ENCODE measurements at regions not wholly inside any gene's neighbourhood (a gene's known extent, or its start where the extent isn't known, plus 50 kb on each side); places are given as distances from the start of the nearest gene placed in this dataset.

- H3K36me3 ChIP-seq (ENCODE audit: control insufficient read depth in 2 of 2, extremely low read depth in 1 of 2, insufficient read depth in 1 of 2, low read length in 1 of 2) = no peaks in the 10 kb centered on the region
- Mint-ChIP-seq H3K36me3 (no peaks in the 10 kb centered on the region), H3K4me1 (no peaks in the 10 kb centered on the region), H3K9me3 (no peaks in the 10 kb centered on the region), H3K27ac (no peak overlapping the region), H3K4me3 (no peak overlapping the region), H3K27me3 (peaks cover 0 to 2% of the 10 kb centered on the region in 2 donors)
- POLR2A ChIA-PET = no interaction called here
- no peak overlapping the region for H3K4me3 ChIP-seq (ENCODE audit: control insufficient read depth in 1 of 2, extremely low read depth in 1 of 2, low read length in 1 of 2)
- no CpG with 5 or more reads among the region's 3 CpGs for WGBS (ENCODE audit: insufficient coverage)
- DNase-seq = no peak
- no peaks in the 10 kb centered on the region for H3K9me3 ChIP-seq
- no peaks in the 10 kb centered on the region for H3K4me1 ChIP-seq (ENCODE audit: control insufficient read depth in 1 of 2, extremely low read depth in 1 of 2, insufficient read depth in 2 of 2, low read length in 2 of 2)
- CTCF ChIA-PET = no interaction called here
- peaks cover 0 to 7% of the 10 kb centered on the region in 2 experiments for H3K27me3 ChIP-seq (replicated peaks in 1 of 2; ENCODE audit: control insufficient read depth in 2 of 2, extremely low read depth in 1 of 2, insufficient read depth in 2 of 2, low read length in 1 of 2)
- no peak overlapping the region for H3K27ac ChIP-seq (ENCODE audit: low read length)
- ATAC-seq (replicated peaks in 1 of 4) = no peak
Observed at GRCh38 chr7:36066343-36066664, 86.8 kb upstream of the EEPD1 start.

GRCh38 chr7:36070230-36070629 is 82.8 kb upstream of the EEPD1 start:
- Histone ChIP-seq H3K27me3 (replicated peaks in 1 of 2; ENCODE audit: control insufficient read depth in 2 of 2, extremely low read depth in 1 of 2, insufficient read depth in 2 of 2, low read length in 1 of 2) (peaks cover 0 to 7% of the 10 kb centered on the region in 2 experiments), H3K4me1 (ENCODE audit: control insufficient read depth in 1 of 2, extremely low read depth in 1 of 2, insufficient read depth in 2 of 2, low read length in 2 of 2) (no peaks in the 10 kb centered on the region), H3K36me3 (ENCODE audit: control insufficient read depth in 2 of 2, extremely low read depth in 1 of 2, insufficient read depth in 1 of 2, low read length in 1 of 2) (no peaks in the 10 kb centered on the region), H3K27ac (ENCODE audit: low read length) (no peak overlapping the region), H3K9me3 (no peaks in the 10 kb centered on the region), H3K4me3 (ENCODE audit: control insufficient read depth in 1 of 2, extremely low read depth in 1 of 2, low read length in 1 of 2) (no peak overlapping the region)
- Mint-ChIP-seq H3K27me3 (peaks cover 0 to 8% of the 10 kb centered on the region in 2 donors), H3K9me3 (no peaks in the 10 kb centered on the region), H3K27ac (no peak overlapping the region), H3K4me3 (no peak overlapping the region), H3K4me1 (no peaks in the 10 kb centered on the region), H3K36me3 (no peaks in the 10 kb centered on the region)
- CTCF ChIA-PET = no interaction called here
- DNase-seq = no peak
- no peak for ATAC-seq (replicated peaks in 1 of 4)
- WGBS (ENCODE audit: insufficient coverage) = 89% methylated on average over 6 of the region's 8 CpGs
- POLR2A ChIA-PET = no interaction called here

GRCh38 chr7:36071605-36072004 is 81.4 kb upstream of the EEPD1 start:
- ChIA-PET CTCF (no interaction called here), POLR2A (interaction anchor here in 1 of 2 donors (0.7 kb wide), 1 partner anchor 230 kb away, joined by 3 read pairs; no protein-coding TSS in a partner anchor)
- H3K4me1 Mint-ChIP-seq = no peaks in the 10 kb centered on the region
- Histone ChIP-seq H3K4me3 (ENCODE audit: control insufficient read depth in 1 of 2, extremely low read depth in 1 of 2, low read length in 1 of 2) (no peak overlapping the region), H3K9me3 (no peaks in the 10 kb centered on the region), H3K36me3 (ENCODE audit: control insufficient read depth in 2 of 2, extremely low read depth in 1 of 2, insufficient read depth in 1 of 2, low read length in 1 of 2) (no peaks in the 10 kb centered on the region), H3K27ac (ENCODE audit: low read length) (no peak overlapping the region), H3K4me1 (ENCODE audit: control insufficient read depth in 1 of 2, extremely low read depth in 1 of 2, insufficient read depth in 2 of 2, low read length in 2 of 2) (no peaks in the 10 kb centered on the region), H3K27me3 (replicated peaks in 1 of 2; ENCODE audit: control insufficient read depth in 2 of 2, extremely low read depth in 1 of 2, insufficient read depth in 2 of 2, low read length in 1 of 2) (peaks cover 0 to 7% of the 10 kb centered on the region in 2 experiments)
- no peaks in the 10 kb centered on the region for H3K9me3 Mint-ChIP-seq
- no peaks in the 10 kb centered on the region for H3K36me3 Mint-ChIP-seq
- H3K27me3 Mint-ChIP-seq = peaks cover 3 to 8% of the 10 kb centered on the region in 2 donors
- WGBS (ENCODE audit: insufficient coverage) = no CpG with 5 or more reads among the region's 1 CpG
- H3K27ac Mint-ChIP-seq = no peak overlapping the region
- no peak overlapping the region for H3K4me3 Mint-ChIP-seq
- ATAC-seq (replicated peaks in 1 of 4) (no peak), DNase-seq (no peak)

GRCh38 chr7:36072620-36073019 is 80.4 kb upstream of the EEPD1 start:
- WGBS (ENCODE audit: insufficient coverage) = 80% methylated on average over 3 of the region's 4 CpGs
- no peak overlapping the region for H3K27ac Mint-ChIP-seq
- ChIA-PET POLR2A (no interaction called here), CTCF (no interaction called here)
- no peaks in the 10 kb centered on the region for H3K4me1 Mint-ChIP-seq
- H3K36me3 Mint-ChIP-seq = no peaks in the 10 kb centered on the region
- DNase-seq = no peak
- no peaks in the 10 kb centered on the region for H3K9me3 Mint-ChIP-seq
- no peak for ATAC-seq (replicated peaks in 1 of 4)
- Histone ChIP-seq H3K9me3 (no peaks in the 10 kb centered on the region), H3K4me3 (ENCODE audit: control insufficient read depth in 1 of 2, extremely low read depth in 1 of 2, low read length in 1 of 2) (no peak overlapping the region), H3K4me1 (ENCODE audit: control insufficient read depth in 1 of 2, extremely low read depth in 1 of 2, insufficient read depth in 2 of 2, low read length in 2 of 2) (no peaks in the 10 kb centered on the region), H3K27ac (ENCODE audit: low read length) (no peak overlapping the region), H3K27me3 (replicated peaks in 1 of 2; ENCODE audit: control insufficient read depth in 2 of 2, extremely low read depth in 1 of 2, insufficient read depth in 2 of 2, low read length in 1 of 2) (peaks cover 0 to 7% of the 10 kb centered on the region in 2 experiments), H3K36me3 (ENCODE audit: control insufficient read depth in 2 of 2, extremely low read depth in 1 of 2, insufficient read depth in 1 of 2, low read length in 1 of 2) (no peaks in the 10 kb centered on the region)
- H3K4me3 Mint-ChIP-seq = no peak overlapping the region
- peaks cover 3 to 8% of the 10 kb centered on the region in 2 donors for H3K27me3 Mint-ChIP-seq

- Histone ChIP-seq H3K27me3 (replicated peaks in 1 of 2; ENCODE audit: control insufficient read depth in 2 of 2, extremely low read depth in 1 of 2, insufficient read depth in 2 of 2, low read length in 1 of 2) (peaks cover 0 to 14% of the 10 kb centered on the region in 2 experiments), H3K27ac (ENCODE audit: low read length) (no peak overlapping the region), H3K9me3 (no peaks in the 10 kb centered on the region), H3K36me3 (ENCODE audit: control insufficient read depth in 2 of 2, extremely low read depth in 1 of 2, insufficient read depth in 1 of 2, low read length in 1 of 2) (no peaks in the 10 kb centered on the region), H3K4me1 (ENCODE audit: control insufficient read depth in 1 of 2, extremely low read depth in 1 of 2, insufficient read depth in 2 of 2, low read length in 2 of 2) (no peaks in the 10 kb centered on the region), H3K4me3 (ENCODE audit: control insufficient read depth in 1 of 2, extremely low read depth in 1 of 2, low read length in 1 of 2) (no peak overlapping the region)
- Mint-ChIP-seq H3K27ac (no peak overlapping the region), H3K4me1 (no peaks in the 10 kb centered on the region), H3K4me3 (no peak overlapping the region), H3K36me3 (no peaks in the 10 kb centered on the region), H3K27me3 (peaks cover 3 to 5% of the 10 kb centered on the region in 2 donors), H3K9me3 (no peaks in the 10 kb centered on the region)
- CTCF ChIA-PET = no interaction called here
- POLR2A ChIA-PET = no interaction called here
- no peak for DNase-seq
- no peak for ATAC-seq (replicated peaks in 1 of 4)
Observed at GRCh38 chr7:36075561-36075960, 77.5 kb upstream of the EEPD1 start.

GRCh38 chr7:36076074-36076473 is 77.0 kb upstream of the EEPD1 start:
- Histone ChIP-seq H3K27me3 (replicated peaks in 1 of 2; ENCODE audit: control insufficient read depth in 2 of 2, extremely low read depth in 1 of 2, insufficient read depth in 2 of 2, low read length in 1 of 2) (peaks cover 0 to 14% of the 10 kb centered on the region in 2 experiments), H3K9me3 (no peaks in the 10 kb centered on the region), H3K36me3 (ENCODE audit: control insufficient read depth in 2 of 2, extremely low read depth in 1 of 2, insufficient read depth in 1 of 2, low read length in 1 of 2) (no peaks in the 10 kb centered on the region), H3K4me3 (ENCODE audit: control insufficient read depth in 1 of 2, extremely low read depth in 1 of 2, low read length in 1 of 2) (no peak overlapping the region), H3K4me1 (ENCODE audit: control insufficient read depth in 1 of 2, extremely low read depth in 1 of 2, insufficient read depth in 2 of 2, low read length in 2 of 2) (no peaks in the 10 kb centered on the region), H3K27ac (ENCODE audit: low read length) (no peak overlapping the region)
- Mint-ChIP-seq H3K9me3 (no peaks in the 10 kb centered on the region), H3K27ac (no peak overlapping the region), H3K27me3 (peaks cover 3 to 5% of the 10 kb centered on the region in 2 donors), H3K36me3 (no peaks in the 10 kb centered on the region), H3K4me3 (no peak overlapping the region), H3K4me1 (no peaks in the 10 kb centered on the region)
- 65% methylated on average over 2 of the region's 5 CpGs for WGBS (ENCODE audit: insufficient coverage)
- POLR2A ChIA-PET = no interaction called here
- CTCF ChIA-PET = interaction anchor here in 1 of 2 donors (0.6 kb wide), 1 partner anchor 272 kb away, joined by 3 read pairs; no protein-coding TSS in a partner anchor
- ATAC-seq (replicated peaks in 1 of 4) (no peak), DNase-seq (no peak)

GRCh38 chr7:36078816-36079360 is 74.2 kb upstream of the EEPD1 start:
- peaks cover 0 to 20% of the 10 kb centered on the region in 2 experiments for H3K27me3 ChIP-seq (replicated peaks in 1 of 2; ENCODE audit: control insufficient read depth in 2 of 2, extremely low read depth in 1 of 2, insufficient read depth in 2 of 2, low read length in 1 of 2)
- H3K4me3 ChIP-seq (ENCODE audit: control insufficient read depth in 1 of 2, extremely low read depth in 1 of 2, low read length in 1 of 2) = no peak overlapping the region
- H3K4me1 ChIP-seq (ENCODE audit: control insufficient read depth in 1 of 2, extremely low read depth in 1 of 2, insufficient read depth in 2 of 2, low read length in 2 of 2) = no peaks in the 10 kb centered on the region
- no peak overlapping the region for H3K27ac ChIP-seq (ENCODE audit: low read length)
- H3K9me3 Mint-ChIP-seq = no peaks in the 10 kb centered on the region
- ChIA-PET POLR2A (no interaction called here), CTCF (no interaction called here)
- H3K4me3 Mint-ChIP-seq = no peak overlapping the region
- no peaks in the 10 kb centered on the region for H3K36me3 ChIP-seq (ENCODE audit: control insufficient read depth in 2 of 2, extremely low read depth in 1 of 2, insufficient read depth in 1 of 2, low read length in 1 of 2)
- WGBS (ENCODE audit: insufficient coverage) = 88% methylated on average over 2 of the region's 13 CpGs
- no peaks in the 10 kb centered on the region for H3K4me1 Mint-ChIP-seq
- ATAC-seq (replicated peaks in 1 of 4) (no peak), DNase-seq (no peak)
- no peak overlapping the region for H3K27ac Mint-ChIP-seq
- no peaks in the 10 kb centered on the region for H3K36me3 Mint-ChIP-seq
- peaks cover 3 to 4% of the 10 kb centered on the region in 2 donors for H3K27me3 Mint-ChIP-seq
- no peaks in the 10 kb centered on the region for H3K9me3 ChIP-seq
